ENCODE measurements at regions not wholly inside any gene's neighbourhood (a gene's known extent, or its start where the extent isn't known, plus 50 kb on each side); places are given as distances from the start of the nearest gene placed in this dataset.

- peak; percentile 90 for DNase-seq (ENCODE audit: low read depth)
- no peaks in the 10 kb centered on the region for H3K36me3 ChIP-seq (ENCODE audit: control insufficient read depth, insufficient read depth, low read length)
- TF ChIP-seq, protein P1, sequence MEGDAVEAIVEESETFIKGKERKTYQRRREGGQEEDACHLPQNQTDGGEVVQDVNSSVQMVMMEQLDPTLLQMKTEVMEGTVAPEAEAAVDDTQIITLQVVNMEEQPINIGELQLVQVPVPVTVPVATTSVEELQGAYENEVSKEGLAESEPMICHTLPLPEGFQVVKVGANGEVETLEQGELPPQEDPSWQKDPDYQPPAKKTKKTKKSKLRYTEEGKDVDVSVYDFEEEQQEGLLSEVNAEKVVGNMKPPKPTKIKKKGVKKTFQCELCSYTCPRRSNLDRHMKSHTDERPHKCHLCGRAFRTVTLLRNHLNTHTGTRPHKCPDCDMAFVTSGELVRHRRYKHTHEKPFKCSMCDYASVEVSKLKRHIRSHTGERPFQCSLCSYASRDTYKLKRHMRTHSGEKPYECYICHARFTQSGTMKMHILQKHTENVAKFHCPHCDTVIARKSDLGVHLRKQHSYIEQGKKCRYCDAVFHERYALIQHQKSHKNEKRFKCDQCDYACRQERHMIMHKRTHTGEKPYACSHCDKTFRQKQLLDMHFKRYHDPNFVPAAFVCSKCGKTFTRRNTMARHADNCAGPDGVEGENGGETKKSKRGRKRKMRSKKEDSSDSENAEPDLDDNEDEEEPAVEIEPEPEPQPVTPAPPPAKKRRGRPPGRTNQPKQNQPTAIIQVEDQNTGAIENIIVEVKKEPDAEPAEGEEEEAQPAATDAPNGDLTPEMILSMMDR (IDR thresholded peaks at IDR 0.05; ENCODE audit: insufficient read depth, low read length, severe bottlenecking), result no peak
- H3K4me3 ChIP-seq (ENCODE audit: low read depth, low read length), result no peak overlapping the region
- no peak for FAIRE-seq
- no peaks in the 10 kb centered on the region for H3K27me3 ChIP-seq (ENCODE audit: control insufficient read depth, insufficient read depth, low read length)
Measured at GRCh38 chr4:170248576-170248975, 158.8 kb upstream of the AADAT start.

DNA sequence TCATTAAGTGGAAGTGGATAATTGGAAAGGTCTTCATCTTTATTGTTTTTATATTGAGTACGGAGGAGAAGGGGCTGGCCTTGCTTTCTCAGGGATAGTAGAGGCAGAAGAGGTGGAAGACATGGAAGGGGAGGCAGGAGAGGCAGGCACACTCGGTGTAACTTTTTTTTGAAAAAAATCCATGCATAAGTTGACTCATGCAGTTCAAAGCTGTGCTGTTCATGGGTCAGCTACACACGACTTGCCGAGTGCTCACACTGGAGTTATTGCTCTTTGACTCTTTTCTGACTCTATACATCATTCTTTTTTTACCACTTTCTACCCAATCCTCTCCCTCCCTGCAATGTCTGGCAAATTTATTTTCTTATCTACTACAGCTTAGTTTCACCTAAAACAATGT lies 158.3 kb upstream of the AADAT start:
- Histone ChIP-seq H3K36me3 (ENCODE audit: control insufficient read depth, insufficient read depth, low read length) (no peaks in the 10 kb centered on the region), H3K27me3 (ENCODE audit: control insufficient read depth, insufficient read depth, low read length) (no peaks in the 10 kb centered on the region), H3K4me3 (ENCODE audit: low read depth, low read length) (no peak overlapping the region)
- no peak for FAIRE-seq
- peak; percentile 49 for DNase-seq (ENCODE audit: low read depth)
- TF ChIP-seq, protein P1 (IDR thresholded peaks at IDR 0.05; ENCODE audit: insufficient read depth, low read length, severe bottlenecking), result no peak

- Histone ChIP-seq H3K27me3 (ENCODE audit: control insufficient read depth, insufficient read depth, low read length) (no peaks in the 10 kb centered on the region), H3K4me3 (ENCODE audit: low read depth, low read length) (no peak overlapping the region), H3K36me3 (ENCODE audit: control insufficient read depth, insufficient read depth, low read length) (no peaks in the 10 kb centered on the region)
- no peak for FAIRE-seq
- TF ChIP-seq, protein P1 (IDR thresholded peaks at IDR 0.05; ENCODE audit: insufficient read depth, low read length, severe bottlenecking), result no peak
- DNase-seq (ENCODE audit: low read depth), result peak; percentile 38
Measured at GRCh38 chr4:170247596-170247995, 157.8 kb upstream of the AADAT start.

DNA sequence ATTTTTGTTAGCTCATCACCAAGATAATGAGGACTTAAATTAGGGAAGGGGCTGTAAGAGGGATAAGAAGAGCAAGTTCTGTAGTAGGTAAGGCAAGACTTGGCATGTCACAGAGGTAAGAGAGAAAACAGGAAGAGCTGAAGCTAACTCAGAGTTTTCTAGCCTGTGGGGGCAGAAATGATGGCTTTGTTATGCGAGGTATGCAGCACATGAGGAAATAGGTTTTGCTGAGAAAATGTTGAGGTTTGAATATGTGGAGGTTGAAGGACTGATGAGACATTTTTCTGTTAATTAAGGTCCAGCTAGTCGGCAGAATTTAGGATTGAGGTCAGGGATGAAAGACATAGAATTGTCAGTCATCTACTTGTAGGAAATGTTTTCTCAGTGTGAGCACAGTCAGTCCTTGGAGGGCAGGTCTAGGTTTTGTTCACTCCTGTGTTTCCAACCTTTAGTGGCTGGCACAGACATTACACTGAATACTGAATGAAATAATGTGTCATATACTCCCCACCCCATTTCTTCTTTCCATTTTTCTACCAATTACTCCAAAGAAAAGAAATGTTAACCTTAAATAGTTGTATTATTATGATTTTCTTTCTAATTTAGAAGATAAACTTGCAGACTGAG lies 154.0 kb upstream of the AADAT start:
- no peak for FAIRE-seq
- TF ChIP-seq, protein P1 (IDR thresholded peaks at IDR 0.05; ENCODE audit: insufficient read depth, low read length, severe bottlenecking), result no peak
- no peak overlapping the region for H3K4me3 ChIP-seq (ENCODE audit: low read depth, low read length)
- DNase-seq (ENCODE audit: low read depth), result peak; percentile 83
- H3K36me3 ChIP-seq (ENCODE audit: control insufficient read depth, insufficient read depth, low read length), result no peaks in the 10 kb centered on the region
- H3K27me3 ChIP-seq (ENCODE audit: control insufficient read depth, insufficient read depth, low read length), result no peaks in the 10 kb centered on the region

GRCh38 chr4:170242471-170242870 lies 152.7 kb upstream of the AADAT start:
- no peak overlapping the region for H3K4me3 ChIP-seq (ENCODE audit: low read depth, low read length)
- peak; percentile 96 for DNase-seq (ENCODE audit: low read depth)
- no peaks in the 10 kb centered on the region for H3K36me3 ChIP-seq (ENCODE audit: control insufficient read depth, insufficient read depth, low read length)
- no peak for FAIRE-seq
- TF ChIP-seq, protein P1 (IDR thresholded peaks at IDR 0.05; ENCODE audit: insufficient read depth, low read length, severe bottlenecking), result no peak
- H3K27me3 ChIP-seq (ENCODE audit: control insufficient read depth, insufficient read depth, low read length), result no peaks in the 10 kb centered on the region

- TF ChIP-seq, protein P1 (IDR thresholded peaks at IDR 0.05; ENCODE audit: insufficient read depth, low read length, severe bottlenecking), result no peak
- Histone ChIP-seq H3K4me3 (ENCODE audit: low read depth, low read length) (no peak overlapping the region), H3K36me3 (ENCODE audit: control insufficient read depth, insufficient read depth, low read length) (no peaks in the 10 kb centered on the region), H3K27me3 (ENCODE audit: control insufficient read depth, insufficient read depth, low read length) (no peaks in the 10 kb centered on the region)
- no peak for DNase-seq (ENCODE audit: low read depth)
- FAIRE-seq, result no peak
Measured at GRCh38 chr4:170234800-170235199, 145.0 kb upstream of the AADAT start.

Measured in bronchial epithelial cell (primary cell).